ENCODE measurements at regions not wholly inside any gene's neighbourhood (a gene's known extent, or its start where the extent isn't known, plus 50 kb on each side); places are given as distances from the start of the nearest gene placed in this dataset.

- TF ChIP-seq CTCF (IDR thresholded peaks at IDR 0.05), result no peak
- TF ChIP-seq, protein P1, sequence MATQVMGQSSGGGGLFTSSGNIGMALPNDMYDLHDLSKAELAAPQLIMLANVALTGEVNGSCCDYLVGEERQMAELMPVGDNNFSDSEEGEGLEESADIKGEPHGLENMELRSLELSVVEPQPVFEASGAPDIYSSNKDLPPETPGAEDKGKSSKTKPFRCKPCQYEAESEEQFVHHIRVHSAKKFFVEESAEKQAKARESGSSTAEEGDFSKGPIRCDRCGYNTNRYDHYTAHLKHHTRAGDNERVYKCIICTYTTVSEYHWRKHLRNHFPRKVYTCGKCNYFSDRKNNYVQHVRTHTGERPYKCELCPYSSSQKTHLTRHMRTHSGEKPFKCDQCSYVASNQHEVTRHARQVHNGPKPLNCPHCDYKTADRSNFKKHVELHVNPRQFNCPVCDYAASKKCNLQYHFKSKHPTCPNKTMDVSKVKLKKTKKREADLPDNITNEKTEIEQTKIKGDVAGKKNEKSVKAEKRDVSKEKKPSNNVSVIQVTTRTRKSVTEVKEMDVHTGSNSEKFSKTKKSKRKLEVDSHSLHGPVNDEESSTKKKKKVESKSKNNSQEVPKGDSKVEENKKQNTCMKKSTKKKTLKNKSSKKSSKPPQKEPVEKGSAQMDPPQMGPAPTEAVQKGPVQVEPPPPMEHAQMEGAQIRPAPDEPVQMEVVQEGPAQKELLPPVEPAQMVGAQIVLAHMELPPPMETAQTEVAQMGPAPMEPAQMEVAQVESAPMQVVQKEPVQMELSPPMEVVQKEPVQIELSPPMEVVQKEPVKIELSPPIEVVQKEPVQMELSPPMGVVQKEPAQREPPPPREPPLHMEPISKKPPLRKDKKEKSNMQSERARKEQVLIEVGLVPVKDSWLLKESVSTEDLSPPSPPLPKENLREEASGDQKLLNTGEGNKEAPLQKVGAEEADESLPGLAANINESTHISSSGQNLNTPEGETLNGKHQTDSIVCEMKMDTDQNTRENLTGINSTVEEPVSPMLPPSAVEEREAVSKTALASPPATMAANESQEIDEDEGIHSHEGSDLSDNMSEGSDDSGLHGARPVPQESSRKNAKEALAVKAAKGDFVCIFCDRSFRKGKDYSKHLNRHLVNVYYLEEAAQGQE (IDR thresholded peaks at IDR 0.05; ENCODE audit: low read depth, low read length), result no peak
- TF ChIP-seq RAD21 (IDR thresholded peaks at IDR 0.05; ENCODE audit: low read length), result no peak
- no peak for TF ChIP-seq USF1 (IDR thresholded peaks at IDR 0.05; ENCODE audit: borderline replicate concordance, low read depth)
- TF ChIP-seq RCOR1 (IDR thresholded peaks at IDR 0.05; ENCODE audit: low read length), result no peak
- TF ChIP-seq SIN3A (IDR thresholded peaks at IDR 0.05; ENCODE audit: borderline replicate concordance, low read depth, low read length), result no peak
- no peak for TF ChIP-seq RFX5 (IDR thresholded peaks at IDR 0.05; ENCODE audit: low read length)
- no peak for TF ChIP-seq NRF1 (IDR thresholded peaks at IDR 0.05; ENCODE audit: low read depth, low read length)
- TF ChIP-seq EP300 (IDR thresholded peaks at IDR 0.05; ENCODE audit: borderline replicate concordance in 1 of 2, low read depth in 1 of 2, low read length in 1 of 2), result no peak
- TF ChIP-seq EZH2phosphoT487 (IDR thresholded peaks at IDR 0.05; ENCODE audit: borderline replicate concordance, low read depth), result no peak
- TF ChIP-seq MEF2A (IDR thresholded peaks at IDR 0.05; ENCODE audit: borderline replicate concordance, low read depth), result no peak
- no peak for TF ChIP-seq GABPA (IDR thresholded peaks at IDR 0.05; ENCODE audit: low read depth)
- TF ChIP-seq MAX (IDR thresholded peaks at IDR 0.05; ENCODE audit: low read depth), result no peak
- TF ChIP-seq TAF1 (IDR thresholded peaks at IDR 0.05; ENCODE audit: borderline replicate concordance, low read depth, low read length), result no peak
These were observed 198.0 kb upstream of the FBXL4 start for GRCh38 chr6:99145738-99146137.
